ENCODE measurements at regions not wholly inside any gene's neighbourhood (a gene's known extent, or its start where the extent isn't known, plus 50 kb on each side); places are given as distances from the start of the nearest gene placed in this dataset.

DNA sequence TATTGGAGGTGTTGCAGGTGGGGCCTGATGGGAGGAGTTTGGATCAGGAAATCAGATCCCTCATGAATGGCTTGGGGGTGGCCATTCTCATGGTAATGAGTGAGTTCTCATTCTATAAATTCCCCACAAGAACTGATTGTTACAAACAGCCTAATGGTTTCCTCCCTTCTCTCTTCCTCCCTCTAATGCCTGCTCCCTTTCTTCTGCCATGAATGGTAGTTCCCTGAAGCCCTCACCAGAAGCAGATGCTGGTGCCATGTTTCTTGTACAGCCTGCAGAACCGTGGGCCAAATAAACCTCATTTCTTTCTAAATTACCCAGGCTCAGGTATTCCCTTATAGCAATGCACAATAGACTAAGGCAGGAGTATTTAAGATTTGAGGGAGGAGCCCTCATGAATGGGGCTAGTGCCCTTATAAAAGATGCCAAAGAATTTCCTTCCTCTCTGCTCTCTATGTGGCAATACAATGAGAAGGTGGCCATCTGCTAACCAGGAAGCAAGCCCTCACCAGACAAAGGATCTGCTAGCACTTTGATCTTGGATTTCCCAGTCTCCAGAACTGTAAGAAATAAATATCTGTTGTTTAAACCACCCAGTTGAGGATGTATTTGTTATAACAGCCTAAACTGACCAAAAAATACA is 251.8 kb downstream of the ZEB2 start:
- peak; percentile 52 for ATAC-seq
- no peak overlapping the region for H3K4me3 ChIP-seq
- peaks cover 30% of the 10 kb centered on the region for H3K4me1 ChIP-seq
- no peak for TF ChIP-seq POLR2A (IDR thresholded peaks at IDR 0.05)
- TF ChIP-seq, protein P1, sequence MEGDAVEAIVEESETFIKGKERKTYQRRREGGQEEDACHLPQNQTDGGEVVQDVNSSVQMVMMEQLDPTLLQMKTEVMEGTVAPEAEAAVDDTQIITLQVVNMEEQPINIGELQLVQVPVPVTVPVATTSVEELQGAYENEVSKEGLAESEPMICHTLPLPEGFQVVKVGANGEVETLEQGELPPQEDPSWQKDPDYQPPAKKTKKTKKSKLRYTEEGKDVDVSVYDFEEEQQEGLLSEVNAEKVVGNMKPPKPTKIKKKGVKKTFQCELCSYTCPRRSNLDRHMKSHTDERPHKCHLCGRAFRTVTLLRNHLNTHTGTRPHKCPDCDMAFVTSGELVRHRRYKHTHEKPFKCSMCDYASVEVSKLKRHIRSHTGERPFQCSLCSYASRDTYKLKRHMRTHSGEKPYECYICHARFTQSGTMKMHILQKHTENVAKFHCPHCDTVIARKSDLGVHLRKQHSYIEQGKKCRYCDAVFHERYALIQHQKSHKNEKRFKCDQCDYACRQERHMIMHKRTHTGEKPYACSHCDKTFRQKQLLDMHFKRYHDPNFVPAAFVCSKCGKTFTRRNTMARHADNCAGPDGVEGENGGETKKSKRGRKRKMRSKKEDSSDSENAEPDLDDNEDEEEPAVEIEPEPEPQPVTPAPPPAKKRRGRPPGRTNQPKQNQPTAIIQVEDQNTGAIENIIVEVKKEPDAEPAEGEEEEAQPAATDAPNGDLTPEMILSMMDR (IDR thresholded peaks at IDR 0.05) = no peak
- no peaks in the 10 kb centered on the region for H3K36me3 ChIP-seq (replicated peaks in 1 of 2; ENCODE audit: insufficient read depth in 1 of 2, low read depth in 2 of 2)
- WGBS, 2 donors = 95 to 100% methylated on average over 1 of the region's 1 CpG
- intact Hi-C loops (cut with DNase I) = no loop called here
- H3K27ac ChIP-seq = peak overlapping the region in 1 of 4 donors; percentile 25
- H3K9me3 ChIP-seq = no peaks in the 10 kb centered on the region
- H3K27me3 ChIP-seq = no peaks in the 10 kb centered on the region
- DNase-seq = no peak

DNA sequence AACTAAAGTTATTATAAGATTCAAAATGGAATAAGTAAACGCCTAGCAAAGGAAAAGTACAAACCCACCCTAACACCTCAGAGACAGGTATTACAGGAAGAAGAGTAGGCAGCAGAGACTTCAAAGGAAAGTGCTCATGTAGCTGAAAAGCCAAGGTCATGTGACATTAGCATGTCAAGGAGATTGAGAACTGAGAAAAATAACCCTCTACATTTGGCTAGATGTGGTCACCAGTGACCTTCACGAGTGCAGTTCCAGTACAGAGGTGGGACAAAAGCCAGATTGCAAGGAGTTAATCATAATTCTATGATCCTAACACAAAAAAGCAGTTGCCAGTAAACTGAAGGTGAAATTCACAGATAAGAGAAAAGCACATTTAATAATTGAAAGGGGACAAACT is 252.7 kb downstream of the ZEB2 start:
- DNase-seq = peak in 1 of 4 donors; percentile 12
- no peak for TF ChIP-seq POLR2A (IDR thresholded peaks at IDR 0.05)
- TF ChIP-seq, protein P1 (IDR thresholded peaks at IDR 0.05) = no peak

DNA sequence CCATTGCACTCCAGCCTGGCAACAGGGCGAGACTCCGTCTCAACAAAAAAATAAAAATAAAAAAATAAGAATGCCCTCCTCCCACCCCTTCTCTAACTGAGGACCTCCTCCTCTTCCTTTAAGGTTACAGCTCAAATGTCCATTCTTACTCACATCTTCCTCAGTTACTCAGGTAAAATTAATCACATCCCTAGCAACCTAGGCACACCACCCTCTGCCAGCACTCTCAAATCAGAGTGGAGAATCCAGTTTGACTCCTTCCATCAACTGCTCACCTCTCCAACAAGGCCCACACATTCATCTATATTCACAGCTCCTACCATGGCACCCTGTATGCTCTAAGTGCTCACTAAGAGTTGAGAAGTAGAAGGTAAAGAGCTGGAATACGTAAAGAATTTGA is 254.3 kb downstream of the ZEB2 start:
- Histone ChIP-seq H3K36me3 (replicated peaks in 1 of 2; ENCODE audit: insufficient read depth in 1 of 2, low read depth in 2 of 2) (no peaks in the 10 kb centered on the region), H3K27me3 (no peaks in the 10 kb centered on the region), H3K27ac (no peak overlapping the region), H3K4me3 (no peak overlapping the region), H3K9me3 (no peaks in the 10 kb centered on the region), H3K4me1 (peaks cover 20% of the 10 kb centered on the region)
- no peak for TF ChIP-seq POLR2A (IDR thresholded peaks at IDR 0.05)
- TF ChIP-seq, protein P1 (IDR thresholded peaks at IDR 0.05) = no peak
- WGBS, 2 donors = 95 to 97% methylated on average over 3 of the region's 3 CpGs
- no peak for ATAC-seq
- intact Hi-C loops (cut with DNase I) = no loop called here
- DNase-seq = no peak

More for the DNA sequence above, 252.7 kb downstream of the ZEB2 start:
- intact Hi-C loops (cut with DNase I) = no loop called here
- Histone ChIP-seq H3K27ac (no peak overlapping the region), H3K36me3 (replicated peaks in 1 of 2; ENCODE audit: insufficient read depth in 1 of 2, low read depth in 2 of 2) (no peaks in the 10 kb centered on the region), H3K4me3 (no peak overlapping the region), H3K4me1 (peaks cover 30% of the 10 kb centered on the region), H3K9me3 (no peaks in the 10 kb centered on the region), H3K27me3 (no peaks in the 10 kb centered on the region)
- 21 to 34% methylated on average over 2 of the region's 2 CpGs for WGBS, 2 donors
- peak; percentile 62 for ATAC-seq

DNA sequence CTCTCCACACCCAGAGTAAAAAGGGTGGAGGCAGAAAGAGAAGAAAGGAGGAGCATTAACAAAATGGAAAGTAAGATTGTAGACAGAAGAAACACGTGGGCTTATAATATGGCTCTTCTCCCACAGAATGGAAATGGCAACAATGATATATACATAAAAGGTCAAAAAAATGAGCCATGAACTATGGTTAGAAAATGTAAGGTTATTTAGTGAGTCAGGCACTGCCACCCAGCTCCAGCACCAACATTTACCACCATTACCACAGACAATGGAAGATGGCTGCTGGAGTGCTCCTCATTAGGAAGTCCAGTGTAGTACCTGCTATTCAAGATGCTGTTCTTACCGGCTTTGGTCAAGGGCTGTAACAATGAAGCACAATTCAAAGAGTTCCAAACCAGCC is 258.0 kb downstream of the ZEB2 start:
- WGBS, 2 donors = 91 to 95% methylated on average over 2 of the region's 2 CpGs
- H3K27ac ChIP-seq = no peak overlapping the region
- intact Hi-C loops (cut with DNase I) = no loop called here

More for the DNA sequence above, 258.0 kb downstream of the ZEB2 start:
- no peak for TF ChIP-seq POLR2A (IDR thresholded peaks at IDR 0.05)
- TF ChIP-seq, protein P1 (IDR thresholded peaks at IDR 0.05) = no peak
- Histone ChIP-seq H3K9me3 (peaks cover 0 to 3% (median 0%) of the 10 kb centered on the region in 3 donors), H3K27me3 (no peaks in the 10 kb centered on the region), H3K4me1 (peaks cover 2% of the 10 kb centered on the region), H3K4me3 (no peak overlapping the region), H3K36me3 (replicated peaks in 1 of 2; ENCODE audit: insufficient read depth in 1 of 2, low read depth in 2 of 2) (no peaks in the 10 kb centered on the region)
- DNase-seq = no peak
- no peak for ATAC-seq
